Testis (tissue), 2 donors: ENCODE measurements at regions not wholly inside any gene's neighbourhood (a gene's known extent, or its start where the extent isn't known, plus 50 kb on each side); places are given as distances from the start of the nearest gene placed in this dataset.

ENCODE experiments used
- CTCF ChIP-seq, 3 experiments: fragments of 450-650 bp in 2 of 3; fragments of 200-600 bp in 1 of 3; sonication (generic) in 1 of 3; IDR thresholded peaks; one replicate each; pipeline ENCODE4 v1.5.1; 2016 to 2019; ENCODE audit warnings: antibody characterized with exemption in 3 of 3, mild to moderate bottlenecking in 2 of 3, moderate library complexity in 1 of 3
- POLR2A ChIP-seq: fragments of 450-650 bp; IDR thresholded peaks from one replicate; pipeline ENCODE4 v1.6.1; 2017; ENCODE audit warnings: antibody characterized with exemption, mild to moderate bottlenecking, moderate library complexity

GRCh38 chr3:127137113-127137512 is 55.8 kb upstream of the PRR23E start:
- no peak for TF ChIP-seq CTCF (IDR thresholded peaks at IDR 0.05)
- no peak for TF ChIP-seq POLR2A
